ENCODE measurements at regions not wholly inside any gene's neighbourhood (a gene's known extent, or its start where the extent isn't known, plus 50 kb on each side); places are given as distances from the start of the nearest gene placed in this dataset.

GRCh38 chr2:58532641-58533040, 291.5 kb upstream of the FANCL start:
- DNase-seq, result no peak

- no peak for DNase-seq
Measured at GRCh38 chr2:58527647-58528046, 286.5 kb upstream of the FANCL start.

DNA sequence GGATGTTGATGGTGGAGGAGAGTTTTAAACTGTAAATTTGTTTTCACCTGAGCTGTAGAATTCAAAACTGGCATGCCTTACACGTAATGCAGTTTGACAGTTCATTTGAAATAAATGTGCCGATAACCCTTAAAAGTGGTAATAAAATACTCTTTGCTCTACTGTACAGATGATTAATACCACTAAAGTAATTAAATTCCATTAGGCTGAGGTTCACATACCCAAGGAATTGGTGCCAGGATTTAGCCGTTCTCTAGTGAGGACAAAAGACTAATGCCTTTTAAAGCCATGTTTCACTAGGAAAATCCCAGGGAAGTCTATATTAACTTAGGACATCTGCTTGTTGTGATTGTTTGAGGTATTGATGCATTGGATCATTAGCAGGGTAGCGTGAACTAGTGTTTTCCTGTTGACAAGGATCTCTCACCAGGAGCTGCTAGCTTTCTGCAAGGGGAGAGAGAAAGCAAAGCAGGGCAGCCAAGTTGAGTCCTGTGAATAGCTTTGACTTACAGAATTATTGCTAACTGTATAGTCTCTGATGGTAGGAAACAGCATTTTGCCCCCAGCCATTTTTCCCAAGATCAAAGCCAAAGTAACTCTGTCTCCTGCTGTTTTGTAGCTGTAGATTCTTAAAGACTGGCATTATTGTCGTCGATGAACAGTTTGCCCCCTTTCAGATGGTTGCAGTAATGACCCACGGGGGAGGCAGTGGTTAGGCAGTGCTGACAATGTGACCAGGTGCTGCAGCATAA, 280.9 kb upstream of the FANCL start:
- DNase-seq, result peak in 1 of 51 donors; percentile 22

DNA sequence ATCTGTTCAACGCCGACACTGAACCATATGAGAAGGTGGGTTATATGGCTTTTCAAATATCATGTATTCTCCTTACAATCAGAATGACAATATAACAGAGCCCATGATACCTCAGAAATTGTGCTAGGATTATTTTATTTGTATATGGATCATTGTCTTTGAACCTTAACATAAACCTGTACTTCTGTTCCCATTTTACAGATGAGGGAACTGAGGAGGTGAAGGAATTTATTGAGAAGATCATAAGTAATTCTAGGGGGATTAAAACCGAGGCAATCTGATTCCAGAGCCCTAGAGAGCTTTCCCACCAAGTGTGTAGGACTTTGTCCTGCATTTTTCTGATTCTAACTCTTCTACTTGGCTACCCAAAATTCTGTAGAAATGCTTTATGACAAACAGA, 279.8 kb upstream of the FANCL start:
- DNase-seq, result no peak

- no peak for DNase-seq
Measured at GRCh38 chr2:58517881-58518280, 276.8 kb upstream of the FANCL start.

GRCh38 chr2:58516695-58517094, 275.6 kb upstream of the FANCL start:
- no peak for DNase-seq

DNA sequence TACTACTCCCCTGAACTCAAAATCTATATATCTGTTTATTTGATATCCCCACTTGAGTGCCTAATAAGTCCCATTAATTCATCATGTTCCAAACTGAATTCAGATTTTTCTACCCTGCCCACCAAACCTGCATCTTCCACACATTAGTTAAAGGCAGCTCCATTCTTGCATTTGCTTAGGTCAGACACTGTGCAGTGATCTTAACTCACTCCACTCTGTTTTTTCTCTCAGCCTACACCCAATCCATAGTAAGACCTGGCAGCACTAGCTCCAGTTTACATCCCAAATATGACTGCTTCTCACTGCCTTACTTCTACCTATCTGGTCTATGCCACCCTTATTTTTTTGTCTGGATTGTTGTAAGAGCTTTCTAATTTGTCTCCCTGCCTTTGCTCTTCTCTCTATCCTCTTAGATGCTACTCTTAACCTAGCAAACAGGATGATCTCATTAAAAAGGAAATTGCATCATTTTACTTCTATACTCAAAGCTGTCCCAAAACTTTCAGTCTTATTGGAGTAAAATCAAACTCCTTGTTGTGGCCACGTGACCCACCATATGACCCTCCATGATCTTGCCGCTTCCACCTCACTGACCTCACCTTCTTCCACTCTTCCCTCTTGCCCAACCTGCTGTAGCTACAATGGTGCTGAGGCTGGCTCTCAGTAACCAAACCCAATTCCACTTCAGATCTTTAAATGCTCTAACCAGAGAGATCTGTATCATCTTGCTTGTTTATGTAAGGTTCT, 274.9 kb upstream of the FANCL start:
- DNase-seq, result no peak

GRCh38 chr2:58514252-58514651, 273.1 kb upstream of the FANCL start:
- DNase-seq, result no peak

GRCh38 chr2:58512878-58513277, 271.8 kb upstream of the FANCL start:
- DNase-seq, result no peak

- DNase-seq, result peak in 13 of 51 donors; percentile 4 to 55 (median 16)
Measured at GRCh38 chr2:58508006-58508405, 266.9 kb upstream of the FANCL start.

DNA sequence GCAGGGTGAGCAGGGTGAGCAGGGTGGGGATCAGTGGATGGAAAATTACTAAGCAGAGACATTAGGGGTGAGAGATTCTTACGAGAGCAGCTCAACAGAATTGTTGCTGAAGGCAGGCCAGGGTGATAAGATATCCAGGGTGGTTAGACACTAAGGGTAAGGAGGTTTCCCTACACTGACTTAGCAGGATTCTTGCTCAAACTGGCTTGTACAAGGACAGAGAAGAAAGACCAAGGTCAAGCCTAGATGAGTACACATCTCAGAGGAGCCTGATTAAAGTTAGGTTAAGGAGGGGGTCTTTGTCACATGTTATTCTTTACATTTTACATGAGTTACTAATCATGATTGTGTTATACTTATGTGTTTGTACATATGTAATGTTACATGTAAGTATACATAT, 262.8 kb upstream of the FANCL start:
- DNase-seq, result no peak

GRCh38 chr2:58502931-58503330, 261.8 kb upstream of the FANCL start:
- DNase-seq, result no peak

DNA sequence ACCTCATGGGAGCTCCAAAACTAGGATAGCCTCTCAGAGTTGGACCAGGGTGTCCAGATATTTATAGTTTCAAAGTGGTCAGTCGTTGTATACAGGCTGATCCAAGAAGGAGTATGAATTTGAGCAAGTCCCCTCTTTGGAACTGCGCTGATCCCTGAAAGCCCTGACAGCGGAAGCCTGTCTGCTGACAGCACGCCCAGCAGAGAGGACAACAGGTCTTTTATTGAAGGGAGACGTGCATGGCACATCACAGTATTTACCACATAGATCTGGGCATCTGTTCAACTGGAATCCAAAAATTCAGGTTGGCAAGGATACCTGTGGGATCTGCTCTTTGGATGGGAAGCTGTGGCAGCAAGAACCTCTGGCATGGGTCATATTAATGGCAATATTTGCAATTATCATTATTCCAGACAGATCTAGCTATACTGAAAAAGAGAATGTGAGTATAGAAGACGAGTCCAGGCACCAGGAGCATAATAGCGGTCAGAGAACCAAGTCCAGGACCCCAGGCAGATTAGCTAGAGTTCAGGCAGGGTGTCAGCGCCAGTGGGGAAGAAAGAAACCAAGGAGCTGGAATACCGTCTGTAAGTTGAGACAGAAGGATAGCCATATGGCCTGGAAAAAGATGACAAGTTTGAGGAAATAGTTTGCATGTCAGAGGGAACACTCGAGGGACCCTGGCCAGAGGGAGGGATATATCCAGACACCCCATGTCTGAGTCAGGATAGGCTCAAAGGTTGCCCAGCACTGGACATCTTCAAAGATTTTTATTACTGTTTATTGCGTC, 260.4 kb upstream of the FANCL start:
- peak in 11 of 51 donors; percentile 1 to 33 (median 10) for DNase-seq

DNA sequence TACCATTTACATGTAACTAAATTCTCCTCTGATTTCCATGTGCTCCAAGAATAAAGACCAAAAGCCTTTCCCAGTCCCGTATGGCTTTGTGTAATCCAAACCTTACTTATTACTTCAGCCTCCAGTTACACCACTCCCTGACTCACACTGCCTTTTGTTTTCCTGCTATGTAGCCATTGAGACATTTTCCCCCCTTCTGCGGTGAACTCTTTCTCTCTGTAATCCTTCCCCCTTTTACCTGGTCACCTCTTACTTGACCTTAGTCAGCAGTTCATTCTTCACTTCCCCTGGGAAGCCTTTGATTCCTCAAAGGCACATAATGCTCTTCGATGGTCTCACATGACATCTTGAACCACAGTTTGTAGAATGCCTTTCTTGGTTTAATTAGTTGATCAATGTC, 256.0 kb upstream of the FANCL start:
- DNase-seq, result no peak

GRCh38 chr2:58495806-58496205, 254.7 kb upstream of the FANCL start:
- DNase-seq, result no peak

DNA sequence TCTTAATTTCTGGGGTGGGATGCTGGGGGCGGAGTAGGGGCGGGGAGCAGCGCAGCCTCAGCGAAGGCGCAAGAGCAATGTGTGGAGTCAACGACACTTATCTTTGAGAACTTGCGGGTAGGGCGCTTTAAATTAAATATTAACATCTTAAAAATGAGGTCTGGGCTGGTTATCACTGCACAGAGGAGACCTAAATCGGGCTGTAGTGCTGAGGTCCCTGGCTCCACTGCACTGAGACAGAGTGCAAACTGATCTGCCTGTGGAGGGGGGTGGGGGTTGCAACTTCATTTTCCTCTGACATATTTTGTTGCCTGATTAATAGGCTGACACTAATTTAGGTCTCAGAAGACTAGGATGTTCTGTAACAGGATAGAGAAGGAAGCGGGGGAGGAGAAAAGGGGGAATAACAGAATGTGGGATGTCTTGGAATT, 253.0 kb upstream of the FANCL start:
- DNase-seq, result no peak

DNA sequence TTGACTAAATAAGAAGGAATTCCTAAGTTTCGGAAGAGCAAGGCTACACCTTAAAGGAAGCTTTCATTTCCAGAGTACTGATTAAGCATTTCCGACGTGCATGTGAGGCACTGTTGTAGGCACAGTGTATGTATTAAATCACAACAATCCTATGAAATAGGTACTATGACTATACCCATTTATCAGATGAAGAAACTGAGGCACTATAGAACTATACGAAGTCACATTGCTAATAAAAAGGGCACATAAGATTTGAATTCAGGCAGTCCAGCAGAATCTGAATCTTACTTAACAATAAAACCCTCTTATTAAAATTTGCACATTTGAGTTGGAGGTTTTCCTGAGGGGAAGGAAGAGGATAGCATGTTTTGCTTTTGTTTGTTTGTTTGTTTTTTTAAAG, 243.5 kb upstream of the FANCL start:
- no peak for DNase-seq

GRCh38 chr2:58484221-58484620, 243.1 kb upstream of the FANCL start:
- DNase-seq, result no peak

- DNase-seq, result no peak
Measured at GRCh38 chr2:58483307-58483706, 242.2 kb upstream of the FANCL start.

DNA sequence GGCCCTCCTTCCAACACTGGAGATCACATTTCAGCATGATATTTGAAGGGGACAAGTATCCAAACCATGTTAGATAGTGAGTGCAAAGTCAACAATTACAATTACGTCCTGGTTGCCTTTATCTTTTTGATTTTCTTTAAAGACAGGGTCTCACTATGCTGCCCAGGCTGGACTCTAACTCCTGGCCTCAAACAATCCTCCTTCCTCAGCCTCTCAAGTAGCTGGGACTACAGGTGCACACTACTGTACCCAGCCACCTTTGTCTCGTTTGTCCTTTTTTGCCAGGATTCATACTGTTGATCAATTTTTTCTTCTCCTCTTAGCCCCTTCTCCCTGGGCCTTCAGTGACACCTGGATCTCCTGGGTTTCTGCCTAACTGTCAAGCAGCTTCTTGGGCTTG, 240.5 kb upstream of the FANCL start:
- no peak for DNase-seq

- DNase-seq, result no peak
Measured at GRCh38 chr2:58480141-58480540, 239.0 kb upstream of the FANCL start.

GRCh38 chr2:58479535-58480140, 238.5 kb upstream of the FANCL start:
- no peak for DNase-seq
